ENCODE measurements at regions not wholly inside any gene's neighbourhood (a gene's known extent, or its start where the extent isn't known, plus 50 kb on each side); places are given as distances from the start of the nearest gene placed in this dataset.

DNA sequence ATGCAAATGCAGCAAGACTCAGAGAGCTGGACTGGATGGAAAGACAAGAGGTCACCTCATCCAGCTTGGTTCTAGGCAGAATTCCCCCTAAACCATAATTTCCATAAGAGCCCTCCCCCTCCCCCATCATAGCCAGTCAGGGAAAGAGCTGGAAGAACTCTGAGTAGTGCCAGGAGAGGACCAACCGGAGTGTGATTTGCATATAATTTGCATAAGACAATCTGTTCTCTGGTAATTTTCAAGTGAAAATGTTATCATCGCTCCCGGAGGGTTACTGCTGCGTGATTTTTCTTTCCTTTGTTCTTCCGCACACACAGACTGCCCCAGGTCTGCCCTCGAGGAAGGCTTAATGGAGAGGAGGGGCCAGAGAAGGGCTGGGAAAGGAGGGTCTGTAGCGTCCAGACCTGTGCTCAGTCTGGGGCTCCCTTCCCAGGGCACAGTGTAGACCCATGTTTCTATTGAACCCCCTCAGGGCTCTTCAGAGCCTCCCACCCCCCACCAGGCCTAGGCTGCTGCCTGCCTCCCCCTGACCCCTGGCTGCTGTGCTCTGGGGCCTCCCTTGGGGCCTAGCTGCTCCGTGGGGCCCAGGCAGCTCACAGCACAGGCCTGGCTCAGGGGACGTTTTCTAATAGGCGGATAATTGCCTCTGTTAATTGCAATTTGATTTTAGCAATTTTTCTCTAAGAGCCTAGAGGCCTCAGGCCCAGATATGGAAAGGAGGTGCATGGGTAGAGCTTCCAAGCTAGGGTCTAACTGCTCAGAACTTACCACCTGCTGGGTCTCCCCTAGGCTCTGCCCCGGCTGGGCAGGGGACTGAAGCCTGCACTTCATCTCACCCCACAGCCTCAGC, 90.4 kb upstream of the PJA1 start:
- H3K27ac ChIP-seq (ENCODE audit: low read length) = no peak overlapping the region
- intact Hi-C loops (cut with micrococcal nuclease; ENCODE audit: unreplicated experiment) (no loop called here), in situ Hi-C loops (cut with HindIII; ENCODE audit: low pct_unique_long_range_greater_than_20kb, low sequenced_read_pairs) (no loop called here)
- H3K9me3 ChIP-seq (ENCODE audit: control insufficient read depth, insufficient read depth, low read depth, low read length) = no peaks in the 10 kb centered on the region
- no peak overlapping the region for H3K4me3 ChIP-seq (ENCODE audit: low read depth in 2 of 2, low read length in 2 of 2)
- H3K36me3 ChIP-seq (ENCODE audit: control insufficient read depth, insufficient read depth, low read length) = no peaks in the 10 kb centered on the region
- ChIA-PET POLR2A (no interaction called here), CTCF (no interaction called here)
- no peak for ATAC-seq
- H3K4me1 ChIP-seq (ENCODE audit: control insufficient read depth, insufficient read depth, low read length) = no peaks in the 10 kb centered on the region
- no peak for TF ChIP-seq SIN3A (IDR thresholded peaks at IDR 0.05; ENCODE audit: borderline replicate concordance, insufficient read depth, low read depth, low read length)
- TF ChIP-seq REST (IDR thresholded peaks at IDR 0.05; ENCODE audit: insufficient read depth in 1 of 2, low read depth in 2 of 2, low read length in 1 of 2) = no peak
- no peak for TF ChIP-seq POLR2AphosphoS5 (IDR thresholded peaks at IDR 0.05; ENCODE audit: low read depth, low read length)
- TF ChIP-seq, protein P1, sequence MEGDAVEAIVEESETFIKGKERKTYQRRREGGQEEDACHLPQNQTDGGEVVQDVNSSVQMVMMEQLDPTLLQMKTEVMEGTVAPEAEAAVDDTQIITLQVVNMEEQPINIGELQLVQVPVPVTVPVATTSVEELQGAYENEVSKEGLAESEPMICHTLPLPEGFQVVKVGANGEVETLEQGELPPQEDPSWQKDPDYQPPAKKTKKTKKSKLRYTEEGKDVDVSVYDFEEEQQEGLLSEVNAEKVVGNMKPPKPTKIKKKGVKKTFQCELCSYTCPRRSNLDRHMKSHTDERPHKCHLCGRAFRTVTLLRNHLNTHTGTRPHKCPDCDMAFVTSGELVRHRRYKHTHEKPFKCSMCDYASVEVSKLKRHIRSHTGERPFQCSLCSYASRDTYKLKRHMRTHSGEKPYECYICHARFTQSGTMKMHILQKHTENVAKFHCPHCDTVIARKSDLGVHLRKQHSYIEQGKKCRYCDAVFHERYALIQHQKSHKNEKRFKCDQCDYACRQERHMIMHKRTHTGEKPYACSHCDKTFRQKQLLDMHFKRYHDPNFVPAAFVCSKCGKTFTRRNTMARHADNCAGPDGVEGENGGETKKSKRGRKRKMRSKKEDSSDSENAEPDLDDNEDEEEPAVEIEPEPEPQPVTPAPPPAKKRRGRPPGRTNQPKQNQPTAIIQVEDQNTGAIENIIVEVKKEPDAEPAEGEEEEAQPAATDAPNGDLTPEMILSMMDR (IDR thresholded peaks at IDR 0.05) = no peak
- TF ChIP-seq TCF7L2 (IDR thresholded peaks at IDR 0.05; ENCODE audit: low read depth, low read length) = no peak
- no peak for DNase-seq (ENCODE audit: low read depth, low spot score)
- no TSS peak for BruUV-seq (replicated peaks)
- no peaks in the 10 kb centered on the region for H3K27me3 ChIP-seq (ENCODE audit: control insufficient read depth, insufficient read depth, low read length)

- H3K9me3 ChIP-seq (ENCODE audit: control insufficient read depth, insufficient read depth, low read depth, low read length) = no peaks in the 10 kb centered on the region
- H3K36me3 ChIP-seq (ENCODE audit: control insufficient read depth, insufficient read depth, low read length) = no peaks in the 10 kb centered on the region
- H3K4me3 ChIP-seq (ENCODE audit: low read depth in 2 of 2, low read length in 2 of 2) = no peak overlapping the region
- H3K27ac ChIP-seq (ENCODE audit: low read length) = no peak overlapping the region
- DNase-seq (ENCODE audit: low read depth, low spot score) (no peak), ATAC-seq (no peak)
- intact Hi-C loops (cut with micrococcal nuclease; ENCODE audit: unreplicated experiment) = no loop called here
- no peaks in the 10 kb centered on the region for H3K4me1 ChIP-seq (ENCODE audit: control insufficient read depth, insufficient read depth, low read length)
- no TSS peak for BruUV-seq (replicated peaks)
- POLR2A ChIA-PET = no interaction called here
- in situ Hi-C loops (cut with HindIII; ENCODE audit: low pct_unique_long_range_greater_than_20kb, low sequenced_read_pairs) = no loop called here
- CTCF ChIA-PET = no interaction called here
- TF ChIP-seq TCF7L2 (IDR thresholded peaks at IDR 0.05; ENCODE audit: low read depth, low read length) (no peak), REST (IDR thresholded peaks at IDR 0.05; ENCODE audit: insufficient read depth in 1 of 2, low read depth in 2 of 2, low read length in 1 of 2) (no peak), SIN3A (IDR thresholded peaks at IDR 0.05; ENCODE audit: borderline replicate concordance, insufficient read depth, low read depth, low read length) (no peak), POLR2AphosphoS5 (IDR thresholded peaks at IDR 0.05; ENCODE audit: low read depth, low read length) (no peak)
- TF ChIP-seq, protein P1 (IDR thresholded peaks at IDR 0.05) = no peak
- no peaks in the 10 kb centered on the region for H3K27me3 ChIP-seq (ENCODE audit: control insufficient read depth, insufficient read depth, low read length)
These were observed 88.6 kb upstream of the PJA1 start for GRCh38 chrX:69253821-69254220.
